RWPE2 (cell line): ENCODE measurements at regions not wholly inside any gene's neighbourhood (a gene's known extent, or its start where the extent isn't known, plus 50 kb on each side); places are given as distances from the start of the nearest gene placed in this dataset.

Experiments
- ATAC-seq: fragments of 200-7000 bp; cut with Tn5 transposase; 3 replicates; pipeline ENCODE4 v1.9.1; 2021; ENCODE audit warnings: low read depth
- DNase-seq: peaks from one replicate; pipeline ENCODE4 v3.0.0-alpha.2; 2020; ENCODE audit warnings: low spot score
- H3K27ac ChIP-seq: fragments of 450-650 bp; 2 replicates; pipeline ENCODE4 v1.5.1; 2017; ENCODE audit warnings: mild to moderate bottlenecking; ENCODE audit not compliant: poor library complexity, severe bottlenecking
- H3K27me3 ChIP-seq: fragments of 250-450 bp; sonication (Bioruptor Pico); 2 replicates; pipeline ENCODE4 v1.5.1; 2021; ENCODE audit warnings: mild to moderate bottlenecking, moderate library complexity; ENCODE audit not compliant: insufficient read depth, poor library complexity, severe bottlenecking
- H3K36me3 ChIP-seq: fragments of 250-450 bp; sonication (Bioruptor Pico); 2 replicates; pipeline ENCODE4 v1.5.1; 2020; ENCODE audit warnings: low read depth, mild to moderate bottlenecking, moderate library complexity
- H3K4me1 ChIP-seq: fragments of 250-450 bp; sonication (Bioruptor Pico); 2 replicates; pipeline ENCODE4 v1.5.1; 2021; ENCODE audit warnings: mild to moderate bottlenecking, moderate library complexity; ENCODE audit not compliant: insufficient read depth, poor library complexity, severe bottlenecking
- H3K4me3 ChIP-seq: fragments of 250-450 bp; sonication (Bioruptor Pico); 2 replicates; pipeline ENCODE4 v1.5.1; 2021; ENCODE audit warnings: mild to moderate bottlenecking, moderate library complexity; ENCODE audit not compliant: severe bottlenecking
- H3K9me3 ChIP-seq: fragments of 250-450 bp; sonication (Bioruptor Pico); 2 replicates; pipeline ENCODE4 v1.5.1; 2021; ENCODE audit warnings: mild to moderate bottlenecking, moderate library complexity; ENCODE audit not compliant: severe bottlenecking
- CTCF ChIP-seq: fragments of 450-650 bp; IDR thresholded peaks from one replicate; pipeline ENCODE4 v1.5.1; 2017; ENCODE audit warnings: mild to moderate bottlenecking, moderate library complexity; ENCODE audit not compliant: poor library complexity, severe bottlenecking

GRCh38 chr6:15845492-15845891, 182.7 kb upstream of the DTNBP1 start:
- no peak for TF ChIP-seq CTCF
- Histone ChIP-seq H3K4me1 (no peaks in the 10 kb centered on the region), H3K4me3 (no peak overlapping the region), H3K27ac (no peak overlapping the region), H3K36me3 (no peaks in the 10 kb centered on the region), H3K27me3 (no peaks in the 10 kb centered on the region), H3K9me3 (no peaks in the 10 kb centered on the region)
- ATAC-seq, result no peak
- DNase-seq, result no peak

GRCh38 chr6:15843764-15844163, 180.9 kb upstream of the DTNBP1 start:
- no peak for TF ChIP-seq CTCF
- Histone ChIP-seq H3K4me3 (no peak overlapping the region), H3K27me3 (no peaks in the 10 kb centered on the region), H3K36me3 (no peaks in the 10 kb centered on the region), H3K4me1 (no peaks in the 10 kb centered on the region), H3K9me3 (no peaks in the 10 kb centered on the region), H3K27ac (no peak overlapping the region)
- ATAC-seq (no peak), DNase-seq (no peak)

DNA sequence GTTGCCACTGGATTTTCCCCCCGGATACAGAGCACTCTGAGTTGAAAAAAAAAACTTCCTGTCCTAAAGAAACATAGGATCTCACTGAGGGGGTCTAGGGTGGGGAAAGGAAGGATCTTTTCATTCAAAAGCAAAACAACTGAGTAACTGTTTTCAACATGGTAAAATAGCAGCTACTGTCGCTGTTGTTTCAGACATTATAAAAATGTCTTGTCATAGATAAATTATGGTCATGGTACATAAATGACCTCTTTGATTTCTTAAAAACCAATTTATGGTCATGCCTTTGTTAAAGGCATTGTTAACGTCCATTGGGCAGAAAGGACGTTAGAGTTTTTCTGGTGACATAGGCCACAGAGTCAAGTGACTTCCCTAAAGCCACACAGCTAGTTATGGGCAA, 180.4 kb upstream of the DTNBP1 start:
- Histone ChIP-seq H3K27me3 (no peaks in the 10 kb centered on the region), H3K36me3 (no peaks in the 10 kb centered on the region), H3K4me1 (no peaks in the 10 kb centered on the region), H3K27ac (no peak overlapping the region), H3K9me3 (no peaks in the 10 kb centered on the region), H3K4me3 (no peak overlapping the region)
- DNase-seq (no peak), ATAC-seq (no peak)
- no peak for TF ChIP-seq CTCF

GRCh38 chr6:15842727-15843117, 179.9 kb upstream of the DTNBP1 start:
- Histone ChIP-seq H3K4me3 (no peak overlapping the region), H3K36me3 (no peaks in the 10 kb centered on the region), H3K4me1 (no peaks in the 10 kb centered on the region), H3K27me3 (no peaks in the 10 kb centered on the region), H3K27ac (no peak overlapping the region), H3K9me3 (no peaks in the 10 kb centered on the region)
- DNase-seq, result no peak
- ATAC-seq, result no peak
- no peak for TF ChIP-seq CTCF

GRCh38 chr6:15841937-15842726, 179.3 kb upstream of the DTNBP1 start:
- ATAC-seq (no peak), DNase-seq (no peak)
- Histone ChIP-seq H3K9me3 (no peaks in the 10 kb centered on the region), H3K27ac (no peak overlapping the region), H3K27me3 (no peaks in the 10 kb centered on the region), H3K4me1 (no peaks in the 10 kb centered on the region), H3K4me3 (no peak overlapping the region), H3K36me3 (no peaks in the 10 kb centered on the region)
- TF ChIP-seq CTCF, result no peak
